K562 (cell line): ENCODE measurements at regions not wholly inside any gene's neighbourhood (a gene's known extent, or its start where the extent isn't known, plus 50 kb on each side); places are given as distances from the start of the nearest gene placed in this dataset.

ENCODE experiments used
- BHLHE40 ChIP-seq: IDR thresholded peaks from 2 replicates; pipeline ENCODE4 v1.6.1; 2011; ENCODE audit warnings: low read length, improper control_type of control experiment
- ETV6 ChIP-seq, 3 experiments: fragments of 150-350 bp in 1 of 3; sonication (generic) in 1 of 3; formaldehyde crosslinking in 1 of 3; IDR thresholded peaks; 2 replicates each; pipeline versions ENCODE4 v1.6.1 to v1.8.0; 2014 to 2022; ENCODE audit warnings: borderline replicate concordance in 2 of 3, low read depth in 2 of 3, antibody characterized with exemption in 1 of 3, low read length in 1 of 3, mild to moderate bottlenecking in 1 of 3, missing genetic modification reagents in 1 of 3
- FOXA1 ChIP-seq: fragments of 450-650 bp; IDR thresholded peaks from 2 replicates; pipeline ENCODE4 v1.6.1; 2016; ENCODE audit warnings: mild to moderate bottlenecking, borderline replicate concordance
- MITF ChIP-seq: IDR thresholded peaks from 2 replicates; pipeline ENCODE4 v1.6.1; 2014; ENCODE audit warnings: antibody characterized with exemption
- NRF1 ChIP-seq, 2 experiments: fragments of 450-650 bp; IDR thresholded peaks in 1 of 2; conservative IDR thresholded peaks in 1 of 2; 2 replicates each; pipeline ENCODE4 v1.6.1; 2014; ENCODE audit warnings: mild to moderate bottlenecking in 2 of 2
- PHB2 ChIP-seq: fragments of 450-650 bp; IDR thresholded peaks from 2 replicates; pipeline ENCODE4 v1.6.1; 2017; ENCODE audit warnings: low read depth
- SRSF1 ChIP-seq: fragments of 200-400 bp; formaldehyde crosslinking; IDR thresholded peaks from 2 replicates; pipeline ENCODE4 v1.6.1; 2017; ENCODE audit warnings: mild to moderate bottlenecking, low read depth, low read length, moderate library complexity
- WHSC1 ChIP-seq: IDR thresholded peaks from one replicate; pipeline ENCODE4 v1.6.1; 2012; ENCODE audit warnings: low read length, control low read depth, inconsistent platforms
- TF ChIP-seq, protein P1 (sequence below): sonication (generic); formaldehyde crosslinking; IDR thresholded peaks from 2 replicates; pipeline ENCODE4 v1.5.0; 2020; ENCODE audit warnings: missing genetic modification reagents
- TF ChIP-seq, protein P2 (sequence below): fragments of 450-650 bp; conservative IDR thresholded peaks from 2 replicates; pipeline ENCODE4 v1.6.1; 2016; ENCODE audit warnings: missing genetic modification characterization, low read depth, mild to moderate bottlenecking, control low read depth, missing compliant biosample characterization
- TF ChIP-seq, protein P3 (sequence below): fragments of 250-450 bp; sonication (Bioruptor Pico); IDR thresholded peaks from 2 replicates; pipeline ENCODE4 v1.9.0; 2021; ENCODE audit warnings: mild to moderate bottlenecking, inconsistent platforms

- TF ChIP-seq, protein P1, sequence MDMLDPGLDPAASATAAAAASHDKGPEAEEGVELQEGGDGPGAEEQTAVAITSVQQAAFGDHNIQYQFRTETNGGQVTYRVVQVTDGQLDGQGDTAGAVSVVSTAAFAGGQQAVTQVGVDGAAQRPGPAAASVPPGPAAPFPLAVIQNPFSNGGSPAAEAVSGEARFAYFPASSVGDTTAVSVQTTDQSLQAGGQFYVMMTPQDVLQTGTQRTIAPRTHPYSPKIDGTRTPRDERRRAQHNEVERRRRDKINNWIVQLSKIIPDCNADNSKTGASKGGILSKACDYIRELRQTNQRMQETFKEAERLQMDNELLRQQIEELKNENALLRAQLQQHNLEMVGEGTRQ (CRISPR knock-in tag): peak; percentile 48
- TF ChIP-seq ETV6 (IDR thresholded peaks at IDR 0.05; ENCODE audit: borderline replicate concordance in 1 of 2, low read depth in 2 of 2, low read length in 1 of 2): no peak
- TF ChIP-seq ETV6 (CRISPR knock-in tag; IDR thresholded peaks at IDR 0.05; ENCODE audit: borderline replicate concordance): no peak
- TF ChIP-seq SRSF1: no peak
- TF ChIP-seq WHSC1: no peak
- TF ChIP-seq MITF: no peak
- peak; percentile 11 to 57; a peak in 2 of 4 replicates for TF ChIP-seq NRF1 (conservative IDR thresholded peaks at IDR 0.05 in 1 of 2, IDR thresholded peaks at IDR 0.05 in 1 of 2)
- TF ChIP-seq, protein P2, sequence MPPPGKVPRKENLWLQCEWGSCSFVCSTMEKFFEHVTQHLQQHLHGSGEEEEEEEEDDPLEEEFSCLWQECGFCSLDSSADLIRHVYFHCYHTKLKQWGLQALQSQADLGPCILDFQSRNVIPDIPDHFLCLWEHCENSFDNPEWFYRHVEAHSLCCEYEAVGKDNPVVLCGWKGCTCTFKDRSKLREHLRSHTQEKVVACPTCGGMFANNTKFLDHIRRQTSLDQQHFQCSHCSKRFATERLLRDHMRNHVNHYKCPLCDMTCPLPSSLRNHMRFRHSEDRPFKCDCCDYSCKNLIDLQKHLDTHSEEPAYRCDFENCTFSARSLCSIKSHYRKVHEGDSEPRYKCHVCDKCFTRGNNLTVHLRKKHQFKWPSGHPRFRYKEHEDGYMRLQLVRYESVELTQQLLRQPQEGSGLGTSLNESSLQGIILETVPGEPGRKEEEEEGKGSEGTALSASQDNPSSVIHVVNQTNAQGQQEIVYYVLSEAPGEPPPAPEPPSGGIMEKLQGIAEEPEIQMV (tag): no peak
- peak; percentile 86 for TF ChIP-seq BHLHE40
- TF ChIP-seq FOXA1: no peak
- TF ChIP-seq, protein P3, sequence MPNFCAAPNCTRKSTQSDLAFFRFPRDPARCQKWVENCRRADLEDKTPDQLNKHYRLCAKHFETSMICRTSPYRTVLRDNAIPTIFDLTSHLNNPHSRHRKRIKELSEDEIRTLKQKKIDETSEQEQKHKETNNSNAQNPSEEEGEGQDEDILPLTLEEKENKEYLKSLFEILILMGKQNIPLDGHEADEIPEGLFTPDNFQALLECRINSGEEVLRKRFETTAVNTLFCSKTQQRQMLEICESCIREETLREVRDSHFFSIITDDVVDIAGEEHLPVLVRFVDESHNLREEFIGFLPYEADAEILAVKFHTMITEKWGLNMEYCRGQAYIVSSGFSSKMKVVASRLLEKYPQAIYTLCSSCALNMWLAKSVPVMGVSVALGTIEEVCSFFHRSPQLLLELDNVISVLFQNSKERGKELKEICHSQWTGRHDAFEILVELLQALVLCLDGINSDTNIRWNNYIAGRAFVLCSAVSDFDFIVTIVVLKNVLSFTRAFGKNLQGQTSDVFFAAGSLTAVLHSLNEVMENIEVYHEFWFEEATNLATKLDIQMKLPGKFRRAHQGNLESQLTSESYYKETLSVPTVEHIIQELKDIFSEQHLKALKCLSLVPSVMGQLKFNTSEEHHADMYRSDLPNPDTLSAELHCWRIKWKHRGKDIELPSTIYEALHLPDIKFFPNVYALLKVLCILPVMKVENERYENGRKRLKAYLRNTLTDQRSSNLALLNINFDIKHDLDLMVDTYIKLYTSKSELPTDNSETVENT (CRISPR knock-in tag): no peak
- TF ChIP-seq PHB2: no peak
Measured at GRCh38 chr1:4227986-4228385, 327.9 kb upstream of the C1orf174 start (continued).
